GM23338 (cell line): ENCODE measurements at regions not wholly inside any gene's neighbourhood (a gene's known extent, or its start where the extent isn't known, plus 50 kb on each side); places are given as distances from the start of the nearest gene placed in this dataset.

ENCODE experiments used
- CREB1 ChIP-seq: fragments of 250-450 bp; sonication (Bioruptor Pico); IDR thresholded peaks from 2 replicates; pipeline ENCODE4 v1.5.0; 2020; ENCODE audit warnings: low read depth, mild to moderate bottlenecking, moderate library complexity
- ETS1 ChIP-seq: IDR thresholded peaks from 2 replicates; pipeline ENCODE4 v1.6.1; 2016; ENCODE audit warnings: antibody characterized with exemption
- EZH2 ChIP-seq: fragments of 200-600 bp; sonication (generic); IDR thresholded peaks from one replicate; pipeline ENCODE4 v1.8.0; 2017; ENCODE audit warnings: antibody characterized with exemption, mild to moderate bottlenecking, low read depth; ENCODE audit not compliant: unreplicated experiment
- EZH2phosphoT487 ChIP-seq: fragments of 200-600 bp; sonication (generic); IDR thresholded peaks from one replicate; pipeline ENCODE4 v1.8.1; 2018; ENCODE audit warnings: antibody characterized with exemption; ENCODE audit not compliant: unreplicated experiment
- JUNB ChIP-seq: IDR thresholded peaks from one replicate; pipeline ENCODE4 v1.6.1; 2016; ENCODE audit warnings: antibody characterized with exemption; ENCODE audit not compliant: unreplicated experiment
- NANOG ChIP-seq: IDR thresholded peaks from 2 replicates; pipeline ENCODE4 v1.6.1; 2016; ENCODE audit warnings: antibody characterized with exemption, borderline replicate concordance
- POLR2AphosphoS5 ChIP-seq: IDR thresholded peaks from 2 replicates; pipeline ENCODE4 v1.6.1; 2016; ENCODE audit warnings: antibody characterized with exemption, low read depth
- REST ChIP-seq: IDR thresholded peaks from one replicate; pipeline ENCODE4 v1.6.1; 2018; ENCODE audit warnings: antibody characterized with exemption; ENCODE audit not compliant: unreplicated experiment
- STAT1 ChIP-seq: IDR thresholded peaks from one replicate; pipeline ENCODE4 v1.6.1; 2016; ENCODE audit warnings: antibody characterized with exemption; ENCODE audit not compliant: unreplicated experiment
- TF ChIP-seq, protein P1 (sequence below), 2 experiments: fragments of 200-600 bp in 1 of 2; sonication (generic) in 1 of 2; conservative IDR thresholded peaks; 2 replicates each; pipeline versions ENCODE4 v1.5.1 to v1.6.1; 2016 to 2017; ENCODE audit warnings: antibody characterized with exemption in 2 of 2, low read depth in 2 of 2, mild to moderate bottlenecking in 2 of 2, moderate library complexity in 1 of 2

GRCh38 chr9:26054600-26055520 lies 376.6 kb upstream of the TUSC1 start:
- TF ChIP-seq, protein P1, sequence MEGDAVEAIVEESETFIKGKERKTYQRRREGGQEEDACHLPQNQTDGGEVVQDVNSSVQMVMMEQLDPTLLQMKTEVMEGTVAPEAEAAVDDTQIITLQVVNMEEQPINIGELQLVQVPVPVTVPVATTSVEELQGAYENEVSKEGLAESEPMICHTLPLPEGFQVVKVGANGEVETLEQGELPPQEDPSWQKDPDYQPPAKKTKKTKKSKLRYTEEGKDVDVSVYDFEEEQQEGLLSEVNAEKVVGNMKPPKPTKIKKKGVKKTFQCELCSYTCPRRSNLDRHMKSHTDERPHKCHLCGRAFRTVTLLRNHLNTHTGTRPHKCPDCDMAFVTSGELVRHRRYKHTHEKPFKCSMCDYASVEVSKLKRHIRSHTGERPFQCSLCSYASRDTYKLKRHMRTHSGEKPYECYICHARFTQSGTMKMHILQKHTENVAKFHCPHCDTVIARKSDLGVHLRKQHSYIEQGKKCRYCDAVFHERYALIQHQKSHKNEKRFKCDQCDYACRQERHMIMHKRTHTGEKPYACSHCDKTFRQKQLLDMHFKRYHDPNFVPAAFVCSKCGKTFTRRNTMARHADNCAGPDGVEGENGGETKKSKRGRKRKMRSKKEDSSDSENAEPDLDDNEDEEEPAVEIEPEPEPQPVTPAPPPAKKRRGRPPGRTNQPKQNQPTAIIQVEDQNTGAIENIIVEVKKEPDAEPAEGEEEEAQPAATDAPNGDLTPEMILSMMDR (conservative IDR thresholded peaks at IDR 0.05; ENCODE audit: low read depth in 2 of 2), result no peak
- TF ChIP-seq REST (no peak), CREB1 (no peak), EZH2 (no peak), EZH2phosphoT487 (no peak), POLR2AphosphoS5 (no peak), JUNB (no peak), ETS1 (no peak), NANOG (no peak), STAT1 (no peak)
